OCI-LY1 (cell line): ENCODE measurements at regions not wholly inside any gene's neighbourhood (a gene's known extent, or its start where the extent isn't known, plus 50 kb on each side); places are given as distances from the start of the nearest gene placed in this dataset.

Experiments
- H2AFZ ChIP-seq: fragments of 200-600 bp; sonication (generic), shearing (Covaris generic); 2 replicates; pipeline ENCODE4 v1.6.0; 2014; ENCODE audit warnings: antibody characterized with exemption, mild to moderate bottlenecking, low read length
- H3F3A ChIP-seq: fragments of 200-600 bp; sonication (generic), shearing (Covaris generic); 2 replicates; pipeline ENCODE4 v1.6.0; 2014; ENCODE audit warnings: mild to moderate bottlenecking, antibody characterized with exemption, low read length, moderate library complexity; ENCODE audit not compliant: insufficient read depth
- H3K27ac ChIP-seq: fragments of 200-600 bp; sonication (generic); 2 replicates; pipeline ENCODE4 v1.5.1; 2014; ENCODE audit warnings: low read length, mixed run types, mild to moderate bottlenecking, low read depth; ENCODE audit not compliant: poor library complexity, severe bottlenecking
- H3K27me3 ChIP-seq: fragments of 200-600 bp; sonication (generic); 2 replicates; pipeline ENCODE4 v1.6.0; 2014; ENCODE audit warnings: antibody characterized with exemption, mild to moderate bottlenecking, low read length, moderate library complexity; ENCODE audit not compliant: insufficient read depth
- H3K36me3 ChIP-seq: fragments of 200-600 bp; sonication (generic); 2 replicates; pipeline ENCODE4 v1.6.1; 2014; ENCODE audit warnings: mild to moderate bottlenecking, antibody characterized with exemption, low read length, moderate library complexity, mixed read lengths; ENCODE audit not compliant: insufficient read depth
- H3K4me1 ChIP-seq: fragments of 200-600 bp; sonication (generic); 2 replicates; pipeline ENCODE4 v1.5.1; 2014; ENCODE audit warnings: mild to moderate bottlenecking, low read length, moderate library complexity; ENCODE audit not compliant: insufficient read depth, severe bottlenecking
- H3K4me2 ChIP-seq: fragments of 200-600 bp; sonication (generic), shearing (Covaris generic); 2 replicates; pipeline ENCODE4 v1.6.1; 2014; ENCODE audit warnings: low read length
- H3K4me3 ChIP-seq: fragments of 200-600 bp; sonication (generic); 2 replicates; pipeline ENCODE4 v1.5.1; 2014; ENCODE audit warnings: low read length, low read depth, mild to moderate bottlenecking, mixed read lengths; ENCODE audit not compliant: poor library complexity, severe bottlenecking
- H3K79me2 ChIP-seq: fragments of 200-600 bp; shearing (Covaris generic); 2 replicates; pipeline ENCODE4 v1.6.1; 2016; ENCODE audit warnings: mixed run types, low read length, mixed read lengths; ENCODE audit not compliant: insufficient read depth
- H3K9ac ChIP-seq: fragments of 200-600 bp; sonication (generic), shearing (Covaris generic); 2 replicates; pipeline ENCODE4 v1.6.1; 2014; ENCODE audit warnings: mild to moderate bottlenecking, low read length, mixed read lengths
- H3K9me2 ChIP-seq: fragments of 200-600 bp; sonication (generic), shearing (Covaris generic); 2 replicates; pipeline ENCODE4 v1.6.1; 2014; ENCODE audit warnings: low read depth, mild to moderate bottlenecking, low read length, mixed read lengths
- H3K9me3 ChIP-seq: fragments of 200-600 bp; shearing (Covaris generic); 2 replicates; pipeline ENCODE4 v1.6.1; 2014; ENCODE audit warnings: low read length, mixed read lengths
- H4K20me1 ChIP-seq: fragments of 200-600 bp; sonication (generic), shearing (Covaris generic); 2 replicates; pipeline ENCODE4 v1.6.0; 2016; ENCODE audit warnings: mild to moderate bottlenecking, low read length; ENCODE audit not compliant: insufficient read depth
- EZH2 ChIP-seq: fragments of 200-600 bp; sonication (generic), shearing (Covaris generic); IDR thresholded peaks from 2 replicates; pipeline ENCODE4 v1.8.0; 2017; ENCODE audit warnings: borderline replicate concordance, mixed run types, mild to moderate bottlenecking, antibody characterized with exemption, low read length, moderate library complexity, mixed read lengths
- TF ChIP-seq, protein P1 (sequence below): fragments of 200-600 bp; sonication (generic), shearing (Covaris generic); IDR thresholded peaks from 2 replicates; pipeline ENCODE4 v1.5.1; 2017; ENCODE audit warnings: mild to moderate bottlenecking, antibody characterized with exemption, low read length, moderate library complexity, mixed read lengths

- H3K27me3 ChIP-seq = no peaks in the 10 kb centered on the region
- no peaks in the 10 kb centered on the region for H4K20me1 ChIP-seq
- no peaks in the 10 kb centered on the region for H3K36me3 ChIP-seq
Measured at GRCh38 chr6:165895421-165896165, 232.6 kb upstream of the PDE10A start.

GRCh38 chr6:165894171-165894825, 231.3 kb upstream of the PDE10A start:
- no peaks in the 10 kb centered on the region for H3K9me3 ChIP-seq
- H3K4me2 ChIP-seq = no peak overlapping the region
- no peaks in the 10 kb centered on the region for H3K27me3 ChIP-seq
- no peak for TF ChIP-seq EZH2
- no peaks in the 10 kb centered on the region for H3K36me3 ChIP-seq
- H3K9ac ChIP-seq = no peak overlapping the region
- H3K27ac ChIP-seq = no peak overlapping the region
- H3K9me2 ChIP-seq = no peaks in the 10 kb centered on the region
- no peaks in the 10 kb centered on the region for H3K4me1 ChIP-seq
- H4K20me1 ChIP-seq = no peaks in the 10 kb centered on the region
- H3K4me3 ChIP-seq = no peak overlapping the region
- H3F3A ChIP-seq = no peaks in the 10 kb centered on the region
- no peak overlapping the region for H2AFZ ChIP-seq
- no peaks in the 10 kb centered on the region for H3K79me2 ChIP-seq

More at GRCh38 chr6:165895421-165896165, 232.6 kb upstream of the PDE10A start:
- TF ChIP-seq, protein P1, sequence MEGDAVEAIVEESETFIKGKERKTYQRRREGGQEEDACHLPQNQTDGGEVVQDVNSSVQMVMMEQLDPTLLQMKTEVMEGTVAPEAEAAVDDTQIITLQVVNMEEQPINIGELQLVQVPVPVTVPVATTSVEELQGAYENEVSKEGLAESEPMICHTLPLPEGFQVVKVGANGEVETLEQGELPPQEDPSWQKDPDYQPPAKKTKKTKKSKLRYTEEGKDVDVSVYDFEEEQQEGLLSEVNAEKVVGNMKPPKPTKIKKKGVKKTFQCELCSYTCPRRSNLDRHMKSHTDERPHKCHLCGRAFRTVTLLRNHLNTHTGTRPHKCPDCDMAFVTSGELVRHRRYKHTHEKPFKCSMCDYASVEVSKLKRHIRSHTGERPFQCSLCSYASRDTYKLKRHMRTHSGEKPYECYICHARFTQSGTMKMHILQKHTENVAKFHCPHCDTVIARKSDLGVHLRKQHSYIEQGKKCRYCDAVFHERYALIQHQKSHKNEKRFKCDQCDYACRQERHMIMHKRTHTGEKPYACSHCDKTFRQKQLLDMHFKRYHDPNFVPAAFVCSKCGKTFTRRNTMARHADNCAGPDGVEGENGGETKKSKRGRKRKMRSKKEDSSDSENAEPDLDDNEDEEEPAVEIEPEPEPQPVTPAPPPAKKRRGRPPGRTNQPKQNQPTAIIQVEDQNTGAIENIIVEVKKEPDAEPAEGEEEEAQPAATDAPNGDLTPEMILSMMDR = no peak
- TF ChIP-seq EZH2 = no peak
- Histone ChIP-seq H2AFZ (no peak overlapping the region), H3K4me2 (no peak overlapping the region), H3K9me2 (no peaks in the 10 kb centered on the region), H3K4me3 (no peak overlapping the region), H3F3A (no peaks in the 10 kb centered on the region), H3K4me1 (no peaks in the 10 kb centered on the region), H3K79me2 (no peaks in the 10 kb centered on the region), H3K9ac (no peak overlapping the region), H3K9me3 (no peaks in the 10 kb centered on the region), H3K27ac (no peak overlapping the region)

DNA sequence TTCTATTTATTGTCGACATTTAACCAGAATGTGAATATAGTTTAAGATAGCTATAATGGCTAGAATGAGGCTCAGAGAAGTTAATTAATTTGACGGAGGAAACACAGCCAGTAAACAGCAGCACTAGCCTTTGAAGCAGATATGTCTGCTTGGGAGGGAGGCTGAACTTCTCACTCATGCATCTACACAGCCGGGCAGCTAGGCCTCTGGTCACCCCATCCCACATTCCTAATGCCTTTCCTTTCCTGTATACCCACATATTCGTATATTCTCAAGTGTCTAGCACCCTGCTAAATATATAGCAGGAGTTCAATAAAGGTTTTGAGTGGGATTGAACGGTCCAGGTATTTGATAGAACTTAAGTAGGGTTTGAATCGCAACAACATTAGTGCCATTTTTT, 230.4 kb upstream of the PDE10A start:
- H3K27me3 ChIP-seq = no peaks in the 10 kb centered on the region
- H4K20me1 ChIP-seq = no peaks in the 10 kb centered on the region
- H3K9me3 ChIP-seq = no peaks in the 10 kb centered on the region
- no peaks in the 10 kb centered on the region for H3F3A ChIP-seq
- H3K4me2 ChIP-seq = no peak overlapping the region
- no peaks in the 10 kb centered on the region for H3K4me1 ChIP-seq
- no peak overlapping the region for H3K27ac ChIP-seq
- no peaks in the 10 kb centered on the region for H3K79me2 ChIP-seq
- no peak for TF ChIP-seq EZH2
- TF ChIP-seq, protein P1 = no peak
- H3K36me3 ChIP-seq = no peaks in the 10 kb centered on the region
- H3K9me2 ChIP-seq = no peaks in the 10 kb centered on the region
- H3K4me3 ChIP-seq = no peak overlapping the region
- H3K9ac ChIP-seq = no peak overlapping the region
- H2AFZ ChIP-seq = no peak overlapping the region

- Histone ChIP-seq H3F3A (no peaks in the 10 kb centered on the region), H3K9me3 (no peaks in the 10 kb centered on the region), H3K27ac (no peak overlapping the region), H3K79me2 (no peaks in the 10 kb centered on the region), H3K4me2 (no peak overlapping the region), H2AFZ (no peak overlapping the region), H3K36me3 (no peaks in the 10 kb centered on the region), H4K20me1 (no peaks in the 10 kb centered on the region), H3K9ac (no peak overlapping the region), H3K9me2 (no peaks in the 10 kb centered on the region), H3K4me3 (no peak overlapping the region), H3K4me1 (no peaks in the 10 kb centered on the region), H3K27me3 (no peaks in the 10 kb centered on the region)
- no peak for TF ChIP-seq EZH2
Measured at GRCh38 chr6:165891320-165891719, 228.3 kb upstream of the PDE10A start.
